K562 (cell line): ENCODE measurements at regions not wholly inside any gene's neighbourhood (a gene's known extent, or its start where the extent isn't known, plus 50 kb on each side); places are given as distances from the start of the nearest gene placed in this dataset.

Experiments used
- FOS ChIP-seq: IDR thresholded peaks from 3 replicates; pipeline ENCODE4 v1.6.1; 2011; ENCODE audit not compliant: insufficient read length; ENCODE audit errors: extremely low read depth
- FOXA1 ChIP-seq: fragments of 450-650 bp; IDR thresholded peaks from 2 replicates; pipeline ENCODE4 v1.6.1; 2016; ENCODE audit warnings: mild to moderate bottlenecking, borderline replicate concordance
- FOXP1 ChIP-seq: sonication (generic); formaldehyde crosslinking; IDR thresholded peaks from 2 replicates; pipeline ENCODE4 v1.8.0; 2022; ENCODE audit warnings: mild to moderate bottlenecking, missing genetic modification reagents
- IFI16 ChIP-seq: fragments of 250-450 bp; sonication (Bioruptor Pico); IDR thresholded peaks from 2 replicates; pipeline ENCODE4 v2.1.2; 2022; ENCODE audit warnings: mild to moderate bottlenecking, inconsistent platforms
- KLF10 ChIP-seq: fragments of 250-450 bp; sonication (Bioruptor Pico); IDR thresholded peaks from 2 replicates; pipeline ENCODE4 v1.6.1; 2021; ENCODE audit warnings: matching md5 sums
- NUFIP1 ChIP-seq: fragments of 450-650 bp; IDR thresholded peaks from 2 replicates; pipeline ENCODE4 v1.6.1; 2018; ENCODE audit not compliant: partially characterized antibody
- PCBP2 ChIP-seq: fragments of 200-400 bp; formaldehyde crosslinking; IDR thresholded peaks from 2 replicates; pipeline ENCODE4 v1.6.1; 2018; ENCODE audit warnings: low read length, low read depth, mild to moderate bottlenecking, moderate library complexity; ENCODE audit not compliant: poor library complexity, severe bottlenecking
- THRAP3 ChIP-seq: fragments of 450-650 bp; IDR thresholded peaks from 2 replicates; pipeline ENCODE4 v1.6.1; 2016; ENCODE audit warnings: mild to moderate bottlenecking, inconsistent platforms, borderline replicate concordance
- XRCC4 ChIP-seq: IDR thresholded peaks from one replicate; pipeline ENCODE4 v1.6.1; 2011; ENCODE audit not compliant: insufficient read depth, insufficient read length; ENCODE audit errors: extremely low read depth
- ZNF174 ChIP-seq: fragments of 250-450 bp; sonication (Bioruptor Pico); IDR thresholded peaks from 2 replicates; pipeline ENCODE4 v1.4.0; 2020; ENCODE audit warnings: mild to moderate bottlenecking
- TF ChIP-seq, protein P1 (sequence below): fragments of 200-800 bp; sonication (Bioruptor generic); IDR thresholded peaks from 2 replicates; pipeline ENCODE4 v1.6.1; 2016; ENCODE audit warnings: missing genetic modification characterization, missing compliant biosample characterization
- TF ChIP-seq, protein P2 (sequence below), 3 experiments: fragments of 200-800 bp in 1 of 3; fragments of 250-450 bp in 1 of 3; fragments of 450-650 bp in 1 of 3; sonication (Bioruptor Pico) in 1 of 3; sonication (Bioruptor generic) in 1 of 3; formaldehyde crosslinking in 1 of 3; IDR thresholded peaks; 2 replicates each; pipeline versions ENCODE4 v1.6.1 to v1.8.0; 2016 to 2022; ENCODE audit warnings: mild to moderate bottlenecking in 2 of 3, missing genetic modification characterization in 2 of 3, missing compliant biosample characterization in 1 of 3, moderate library complexity in 1 of 3
- TF ChIP-seq, protein P3 (sequence below): sonication (generic); IDR thresholded peaks from 2 replicates; pipeline ENCODE4 v1.6.1; 2016
- TF ChIP-seq, protein P4 (sequence below): fragments of 450-650 bp; formaldehyde crosslinking; IDR thresholded peaks from 2 replicates; pipeline ENCODE4 v1.4.0; 2020; ENCODE audit warnings: mild to moderate bottlenecking

DNA sequence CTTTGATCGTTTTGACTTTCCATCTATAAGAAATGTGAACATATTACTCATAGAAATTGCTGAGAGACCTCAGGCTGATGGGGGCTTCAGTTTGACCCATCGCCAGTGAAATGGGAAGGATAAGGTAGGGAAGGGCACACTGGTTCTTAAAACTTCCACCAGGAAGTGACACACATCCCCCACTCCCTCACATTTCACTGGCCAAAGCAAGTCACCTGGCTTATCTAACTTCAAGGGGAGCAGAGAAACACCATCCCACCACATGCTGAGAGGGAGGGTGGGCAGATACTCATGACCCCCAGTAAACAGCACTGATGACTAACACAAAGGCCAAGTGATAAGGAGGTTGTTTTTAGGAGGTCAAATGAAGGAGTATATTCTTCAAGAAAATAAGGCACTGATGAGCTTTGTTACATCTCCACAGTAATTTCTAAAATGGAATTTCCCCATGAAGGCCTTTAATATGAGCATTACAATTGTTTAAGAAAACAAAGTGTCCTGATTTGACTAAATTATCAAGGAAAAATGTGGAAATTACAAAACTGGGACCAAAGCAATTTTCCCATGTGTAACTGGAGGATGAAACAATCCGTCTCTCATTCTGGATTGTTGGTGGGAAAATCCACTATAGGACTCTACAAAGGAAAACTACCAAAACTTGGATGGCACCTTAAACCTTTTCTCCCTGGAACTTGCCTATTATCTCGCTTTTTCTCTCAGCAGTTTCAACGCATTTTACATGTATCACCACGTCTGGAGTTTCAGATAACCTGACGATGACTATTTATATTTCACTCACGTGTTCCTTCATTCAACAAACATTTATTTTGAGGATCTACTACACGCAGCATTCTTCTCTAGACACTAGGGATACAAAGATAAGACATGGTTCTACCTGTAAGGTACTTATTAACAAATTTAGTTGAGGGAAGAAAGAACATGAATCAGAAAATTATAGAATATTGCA is 91.8 kb upstream of the EEA1 start (continued):
- TF ChIP-seq, protein P1, sequence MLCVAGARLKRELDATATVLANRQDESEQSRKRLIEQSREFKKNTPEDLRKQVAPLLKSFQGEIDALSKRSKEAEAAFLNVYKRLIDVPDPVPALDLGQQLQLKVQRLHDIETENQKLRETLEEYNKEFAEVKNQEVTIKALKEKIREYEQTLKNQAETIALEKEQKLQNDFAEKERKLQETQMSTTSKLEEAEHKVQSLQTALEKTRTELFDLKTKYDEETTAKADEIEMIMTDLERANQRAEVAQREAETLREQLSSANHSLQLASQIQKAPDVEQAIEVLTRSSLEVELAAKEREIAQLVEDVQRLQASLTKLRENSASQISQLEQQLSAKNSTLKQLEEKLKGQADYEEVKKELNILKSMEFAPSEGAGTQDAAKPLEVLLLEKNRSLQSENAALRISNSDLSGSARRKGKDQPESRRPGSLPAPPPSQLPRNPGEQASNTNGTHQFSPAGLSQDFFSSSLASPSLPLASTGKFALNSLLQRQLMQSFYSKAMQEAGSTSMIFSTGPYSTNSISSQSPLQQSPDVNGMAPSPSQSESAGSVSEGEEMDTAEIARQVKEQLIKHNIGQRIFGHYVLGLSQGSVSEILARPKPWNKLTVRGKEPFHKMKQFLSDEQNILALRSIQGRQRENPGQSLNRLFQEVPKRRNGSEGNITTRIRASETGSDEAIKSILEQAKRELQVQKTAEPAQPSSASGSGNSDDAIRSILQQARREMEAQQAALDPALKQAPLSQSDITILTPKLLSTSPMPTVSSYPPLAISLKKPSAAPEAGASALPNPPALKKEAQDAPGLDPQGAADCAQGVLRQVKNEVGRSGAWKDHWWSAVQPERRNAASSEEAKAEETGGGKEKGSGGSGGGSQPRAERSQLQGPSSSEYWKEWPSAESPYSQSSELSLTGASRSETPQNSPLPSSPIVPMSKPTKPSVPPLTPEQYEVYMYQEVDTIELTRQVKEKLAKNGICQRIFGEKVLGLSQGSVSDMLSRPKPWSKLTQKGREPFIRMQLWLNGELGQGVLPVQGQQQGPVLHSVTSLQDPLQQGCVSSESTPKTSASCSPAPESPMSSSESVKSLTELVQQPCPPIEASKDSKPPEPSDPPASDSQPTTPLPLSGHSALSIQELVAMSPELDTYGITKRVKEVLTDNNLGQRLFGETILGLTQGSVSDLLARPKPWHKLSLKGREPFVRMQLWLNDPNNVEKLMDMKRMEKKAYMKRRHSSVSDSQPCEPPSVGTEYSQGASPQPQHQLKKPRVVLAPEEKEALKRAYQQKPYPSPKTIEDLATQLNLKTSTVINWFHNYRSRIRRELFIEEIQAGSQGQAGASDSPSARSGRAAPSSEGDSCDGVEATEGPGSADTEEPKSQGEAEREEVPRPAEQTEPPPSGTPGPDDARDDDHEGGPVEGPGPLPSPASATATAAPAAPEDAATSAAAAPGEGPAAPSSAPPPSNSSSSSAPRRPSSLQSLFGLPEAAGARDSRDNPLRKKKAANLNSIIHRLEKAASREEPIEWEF (CRISPR knock-in tag) = no peak
- TF ChIP-seq PCBP2 = no peak
- TF ChIP-seq THRAP3 = no peak
- TF ChIP-seq, protein P2, sequence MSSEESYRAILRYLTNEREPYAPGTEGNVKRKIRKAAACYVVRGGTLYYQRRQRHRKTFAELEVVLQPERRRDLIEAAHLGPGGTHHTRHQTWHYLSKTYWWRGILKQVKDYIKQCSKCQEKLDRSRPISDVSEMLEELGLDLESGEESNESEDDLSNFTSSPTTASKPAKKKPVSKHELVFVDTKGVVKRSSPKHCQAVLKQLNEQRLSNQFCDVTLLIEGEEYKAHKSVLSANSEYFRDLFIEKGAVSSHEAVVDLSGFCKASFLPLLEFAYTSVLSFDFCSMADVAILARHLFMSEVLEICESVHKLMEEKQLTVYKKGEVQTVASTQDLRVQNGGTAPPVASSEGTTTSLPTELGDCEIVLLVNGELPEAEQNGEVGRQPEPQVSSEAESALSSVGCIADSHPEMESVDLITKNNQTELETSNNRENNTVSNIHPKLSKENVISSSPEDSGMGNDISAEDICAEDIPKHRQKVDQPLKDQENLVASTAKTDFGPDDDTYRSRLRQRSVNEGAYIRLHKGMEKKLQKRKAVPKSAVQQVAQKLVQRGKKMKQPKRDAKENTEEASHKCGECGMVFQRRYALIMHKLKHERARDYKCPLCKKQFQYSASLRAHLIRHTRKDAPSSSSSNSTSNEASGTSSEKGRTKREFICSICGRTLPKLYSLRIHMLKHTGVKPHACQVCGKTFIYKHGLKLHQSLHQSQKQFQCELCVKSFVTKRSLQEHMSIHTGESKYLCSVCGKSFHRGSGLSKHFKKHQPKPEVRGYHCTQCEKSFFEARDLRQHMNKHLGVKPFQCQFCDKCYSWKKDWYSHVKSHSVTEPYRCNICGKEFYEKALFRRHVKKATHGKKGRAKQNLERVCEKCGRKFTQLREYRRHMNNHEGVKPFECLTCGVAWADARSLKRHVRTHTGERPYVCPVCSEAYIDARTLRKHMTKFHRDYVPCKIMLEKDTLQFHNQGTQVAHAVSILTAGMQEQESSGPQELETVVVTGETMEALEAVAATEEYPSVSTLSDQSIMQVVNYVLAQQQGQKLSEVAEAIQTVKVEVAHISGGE (CRISPR knock-in tag; IDR thresholded peaks at IDR 0.05) = no peak; a peak in 1 of 6 replicates
- TF ChIP-seq FOS = peak; percentile 31
- TF ChIP-seq IFI16 (CRISPR knock-in tag) = no peak
- TF ChIP-seq, protein P3, sequence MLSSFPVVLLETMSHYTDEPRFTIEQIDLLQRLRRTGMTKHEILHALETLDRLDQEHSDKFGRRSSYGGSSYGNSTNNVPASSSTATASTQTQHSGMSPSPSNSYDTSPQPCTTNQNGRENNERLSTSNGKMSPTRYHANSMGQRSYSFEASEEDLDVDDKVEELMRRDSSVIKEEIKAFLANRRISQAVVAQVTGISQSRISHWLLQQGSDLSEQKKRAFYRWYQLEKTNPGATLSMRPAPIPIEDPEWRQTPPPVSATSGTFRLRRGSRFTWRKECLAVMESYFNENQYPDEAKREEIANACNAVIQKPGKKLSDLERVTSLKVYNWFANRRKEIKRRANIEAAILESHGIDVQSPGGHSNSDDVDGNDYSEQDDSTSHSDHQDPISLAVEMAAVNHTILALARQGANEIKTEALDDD = peak; percentile 20; the same call in 1 of the 2 replicates
- no peak for TF ChIP-seq FOXP1 (CRISPR knock-in tag)
- TF ChIP-seq ZNF174 (CRISPR knock-in tag) = no peak
- TF ChIP-seq NUFIP1 = no peak
- TF ChIP-seq, protein P4, sequence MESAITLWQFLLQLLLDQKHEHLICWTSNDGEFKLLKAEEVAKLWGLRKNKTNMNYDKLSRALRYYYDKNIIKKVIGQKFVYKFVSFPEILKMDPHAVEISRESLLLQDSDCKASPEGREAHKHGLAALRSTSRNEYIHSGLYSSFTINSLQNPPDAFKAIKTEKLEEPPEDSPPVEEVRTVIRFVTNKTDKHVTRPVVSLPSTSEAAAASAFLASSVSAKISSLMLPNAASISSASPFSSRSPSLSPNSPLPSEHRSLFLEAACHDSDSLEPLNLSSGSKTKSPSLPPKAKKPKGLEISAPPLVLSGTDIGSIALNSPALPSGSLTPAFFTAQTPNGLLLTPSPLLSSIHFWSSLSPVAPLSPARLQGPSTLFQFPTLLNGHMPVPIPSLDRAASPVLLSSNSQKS = no peak
- TF ChIP-seq XRCC4 = no peak
- TF ChIP-seq KLF10 (CRISPR knock-in tag) = no peak
- no peak for TF ChIP-seq FOXA1
